HCT116 (cell line): ENCODE measurements at regions not wholly inside any gene's neighbourhood (a gene's known extent, or its start where the extent isn't known, plus 50 kb on each side); places are given as distances from the start of the nearest gene placed in this dataset.

Source experiments
- ATAC-seq: fragments of 200-7000 bp; cut with Tn5 transposase; 2 replicates; pipeline ENCODE4 v1.9.1; 2020; ENCODE audit warnings: mild to moderate bottlenecking, moderate library complexity
- BruUV-seq: library from RNA; stranded (reverse); fragments of 400-500 nt; replicated peaks from 2 replicates; lab custom pipeline; 2021; lab: Mats Ljungman, UMichigan
- CTCF ChIA-PET: fragments of 300-600 bp; sonication (Branson Sonifier 250); formaldehyde crosslinking; loops from one replicate; lab custom pipeline; 2021; ENCODE audit warnings: antibody characterized with exemption; lab: Charles Lee
- POLR2A ChIA-PET: fragments of 300-600, 350-600 bp; sonication (Branson Sonifier 250); formaldehyde crosslinking; loops from one replicate; lab custom pipeline; 2021; ENCODE audit warnings: antibody characterized with exemption; lab: Charles Lee
- RAD21 ChIA-PET, 2 experiments: fragments of 300-600 bp; sonication (Branson Sonifier 250); formaldehyde crosslinking; loops; one replicate each; lab custom pipeline; 2023; ENCODE audit warnings: low total read pairs in 2 of 2; ENCODE audit not compliant: uncharacterized antibody in 2 of 2, unreplicated experiment in 2 of 2, low non-redundant PET in 1 of 2; lab: Charles Lee
- DNase-seq: peaks from one replicate; pipeline ENCODE4 v3.0.0-alpha.2; 2010; ENCODE audit warnings: low read depth, low spot score
- H2AFZ ChIP-seq: fragments of 200-600 bp; shearing (Covaris generic), sonication (generic); 2 replicates; pipeline ENCODE4 v1.6.1; 2017; ENCODE audit warnings: low read depth, mixed run types, mixed read lengths, antibody characterized with exemption, low read length; ENCODE audit not compliant: poor library complexity, severe bottlenecking
- H3K27ac ChIP-seq: 2 replicates; pipeline ENCODE4 v1.5.1; 2012; ENCODE audit warnings: low read depth, low read length
- H3K27me3 ChIP-seq: fragments of 200-600 bp; sonication (generic); 2 replicates; pipeline ENCODE4 v1.6.1; 2016; ENCODE audit warnings: mixed run types, low read length, mixed read lengths; ENCODE audit not compliant: insufficient read depth
- H3K36me3 ChIP-seq, 2 experiments: fragments of 200-500 bp in 1 of 2; fragments of 200-600 bp in 1 of 2; sonication (Bioruptor generic) in 1 of 2; sonication (generic) in 1 of 2; 2 replicates each; pipeline versions ENCODE4 v1.5.1 to v1.6.1; 2014 to 2016; ENCODE audit warnings: low read length in 2 of 2, inconsistent platforms in 1 of 2, mixed read lengths in 1 of 2, mixed run types in 1 of 2; ENCODE audit not compliant: insufficient read depth in 2 of 2, control insufficient read depth in 1 of 2
- H3K4me1 ChIP-seq, 2 experiments: fragments of 200-600 bp in 1 of 2; sonication (generic) in 1 of 2; 2 replicates each; pipeline versions ENCODE4 v1.5.1 to v1.6.1; 2012 to 2017; ENCODE audit warnings: low read length in 2 of 2, inconsistent platforms in 1 of 2, mild to moderate bottlenecking in 1 of 2, mixed read lengths in 1 of 2, mixed run types in 1 of 2, moderate library complexity in 1 of 2; ENCODE audit not compliant: insufficient read depth in 2 of 2, control insufficient read depth in 1 of 2
- H3K4me2 ChIP-seq: fragments of 200-600 bp; sonication (generic); 2 replicates; pipeline ENCODE4 v1.6.1; 2017; ENCODE audit warnings: mixed run types, low read length, mixed read lengths
- H3K4me3 ChIP-seq, 2 experiments: fragments of 200-600 bp in 1 of 2; sonication (generic) in 1 of 2; replicated peaks in 1 of 2; 2 replicates each; pipeline ENCODE4 v1.5.1; 2011 to 2016; ENCODE audit warnings: low read length in 2 of 2, control low read depth in 1 of 2, low read depth in 1 of 2, mild to moderate bottlenecking in 1 of 2, mixed read lengths in 1 of 2, mixed run types in 1 of 2
- H3K79me2 ChIP-seq: fragments of 200-600 bp; sonication (generic); 2 replicates; pipeline ENCODE4 v1.6.1; 2017; ENCODE audit warnings: mild to moderate bottlenecking, mixed run types, low read length, moderate library complexity, mixed read lengths; ENCODE audit not compliant: insufficient read depth
- H3K9ac ChIP-seq: fragments of 200-600 bp; sonication (generic); 2 replicates; pipeline ENCODE4 v1.6.1; 2016; ENCODE audit warnings: low read length, mixed read lengths
- H3K9me2 ChIP-seq: fragments of 200-600 bp; sonication (generic), shearing (Covaris generic); 2 replicates; pipeline ENCODE4 v1.6.1; 2017; ENCODE audit warnings: mixed run types, mild to moderate bottlenecking, moderate library complexity; ENCODE audit not compliant: insufficient read depth
- H3K9me3 ChIP-seq, 2 experiments: fragments of 200-500 bp in 1 of 2; fragments of 200-600 bp in 1 of 2; sonication (Bioruptor generic) in 1 of 2; sonication (generic) in 1 of 2; 2 replicates each; pipeline ENCODE4 v1.6.1; 2014 to 2017; ENCODE audit warnings: low read length in 2 of 2, mixed read lengths in 2 of 2, inconsistent platforms in 1 of 2, low read depth in 1 of 2, mild to moderate bottlenecking in 1 of 2, mixed run types in 1 of 2, moderate library complexity in 1 of 2; ENCODE audit not compliant: control insufficient read depth in 1 of 2, insufficient read depth in 1 of 2
- H4K20me1 ChIP-seq: fragments of 200-600 bp; sonication (generic), shearing (Covaris generic); 2 replicates; pipeline ENCODE4 v1.6.1; 2017; ENCODE audit warnings: mixed run types, mild to moderate bottlenecking, moderate library complexity; ENCODE audit not compliant: insufficient read depth
- CTCF ChIP-seq, 3 experiments: fragments of 200-600 bp in 1 of 3; sonication (generic) in 1 of 3; IDR thresholded peaks in 2 of 3; conservative IDR thresholded peaks in 1 of 3; 2 replicates each; pipeline ENCODE4 v1.5.1; 2012 to 2017; ENCODE audit warnings: low read depth in 2 of 3, low read length in 2 of 3, antibody characterized with exemption in 1 of 3, borderline replicate concordance in 1 of 3, control low read depth in 1 of 3, mild to moderate bottlenecking in 1 of 3, mixed read lengths in 1 of 3, mixed run types in 1 of 3, moderate library complexity in 1 of 3; ENCODE audit not compliant: insufficient read depth in 1 of 3
- EGR1 ChIP-seq: IDR thresholded peaks from 2 replicates; pipeline ENCODE4 v1.6.1; 2012; ENCODE audit warnings: low read depth
- EZH2 ChIP-seq: fragments of 200-600 bp; sonication (generic); IDR thresholded peaks from 2 replicates; pipeline ENCODE4 v1.6.1; 2017; ENCODE audit warnings: antibody characterized with exemption, mixed run types
- POLR2A ChIP-seq: IDR thresholded peaks from 2 replicates; pipeline ENCODE4 v1.7.0; 2011; ENCODE audit warnings: borderline replicate concordance; ENCODE audit not compliant: insufficient read depth, insufficient read length; ENCODE audit errors: extremely low read depth
- REST ChIP-seq: IDR thresholded peaks from 2 replicates; pipeline ENCODE4 v1.6.1; 2012; ENCODE audit warnings: low read depth
- SP1 ChIP-seq: IDR thresholded peaks from 2 replicates; pipeline ENCODE4 v1.6.1; 2012; ENCODE audit warnings: low read depth
- intact Hi-C: fragments of 100-400 bp; cut with micrococcal nuclease; formaldehyde crosslinking; loops from 2 replicates; pipeline ENCODE4 v1.10.0; 2022

- intact Hi-C loops: no loop called here
- ChIA-PET POLR2A (no interaction called here), RAD21 (no interaction called here), CTCF (no interaction called here)
- Histone ChIP-seq H3K9me3 (no peaks in the 10 kb centered on the region), H3K4me2 (no peak overlapping the region), H3K9me2 (no peaks in the 10 kb centered on the region), H3K79me2 (no peaks in the 10 kb centered on the region), H3K4me3 (no peak overlapping the region), H3K27ac (no peak overlapping the region), H3K27me3 (no peaks in the 10 kb centered on the region; the same call in 1 of the 2 replicates), H3K36me3 (no peaks in the 10 kb centered on the region), H4K20me1 (no peaks in the 10 kb centered on the region), H2AFZ (no peak overlapping the region), H3K4me1 (no peaks in the 10 kb centered on the region), H3K9ac (no peak overlapping the region)
- TF ChIP-seq EZH2 (no peak), EGR1 (no peak), POLR2A (no peak), SP1 (no peak), CTCF (IDR thresholded peaks at IDR 0.05 in 2 of 3, conservative IDR thresholded peaks at IDR 0.05 in 1 of 3; ENCODE audit: borderline replicate concordance in 1 of 3, insufficient read depth in 1 of 3, low read depth in 2 of 3, low read length in 2 of 3) (no peak), REST (no peak)
- DNase-seq: no peak
- BruUV-seq: no TSS peak
- no peak for ATAC-seq
Observed at GRCh38 chr2:41895334-41895664, 152.5 kb upstream of the PKDCC start.
